ENCODE measurements at regions not wholly inside any gene's neighbourhood (a gene's known extent, or its start where the extent isn't known, plus 50 kb on each side); places are given as distances from the start of the nearest gene placed in this dataset.

GRCh38 chr1:202067188-202067974 is 55.3 kb upstream of the GPR37L1 start:
- DNase-seq: no peak

- DNase-seq: no peak
These were observed 54.1 kb upstream of the GPR37L1 start for GRCh38 chr1:202068596-202068995.

- no peak for DNase-seq
These were observed 53.1 kb upstream of the GPR37L1 start for GRCh38 chr1:202069662-202070061.

- peak; percentile 21 for DNase-seq
These were observed 50.4 kb upstream of the GPR37L1 start for GRCh38 chr1:202072211-202072765.
